SIG-M5 (cell line): ENCODE measurements at regions not wholly inside any gene's neighbourhood (a gene's known extent, or its start where the extent isn't known, plus 50 kb on each side); places are given as distances from the start of the nearest gene placed in this dataset.

ENCODE experiments used
- DNase-seq: peaks from one replicate; lab custom pipeline; 2025; lab: John Stamatoyannopoulos, UW

- DNase-seq: no peak
Observed at GRCh38 chr13:88883741-88884140, 1212.6 kb downstream of the SLITRK5 start.

DNA sequence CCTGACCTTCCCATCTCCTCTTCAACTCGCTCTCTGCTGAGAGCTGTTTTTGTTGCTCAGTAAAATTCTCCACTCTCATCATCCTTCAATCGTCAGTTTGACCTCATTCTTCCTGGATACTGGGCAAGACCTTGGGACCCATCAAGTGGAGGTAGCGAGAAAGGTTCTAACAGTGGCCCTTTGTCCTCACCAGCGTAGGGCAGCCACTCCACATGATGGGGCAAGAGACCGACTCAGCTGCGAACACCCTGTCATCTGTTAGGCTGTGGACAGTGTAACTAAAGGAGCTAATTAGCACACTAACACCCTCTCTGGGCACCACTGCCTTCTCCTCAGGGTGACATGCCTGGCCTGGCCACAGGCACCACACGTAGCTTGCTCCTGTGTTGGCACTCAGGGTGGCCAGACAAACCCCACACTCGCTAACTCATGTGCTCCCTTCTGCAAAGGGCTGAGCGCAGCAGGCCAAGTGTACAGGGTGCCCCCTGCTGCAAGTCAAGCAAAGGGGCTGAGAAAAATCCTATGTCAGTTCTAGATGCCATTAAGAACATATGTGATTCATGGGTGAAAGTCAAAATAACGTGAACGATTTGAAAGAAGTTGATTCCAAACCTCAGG, 1216.0 kb downstream of the SLITRK5 start:
- no peak for DNase-seq

DNA sequence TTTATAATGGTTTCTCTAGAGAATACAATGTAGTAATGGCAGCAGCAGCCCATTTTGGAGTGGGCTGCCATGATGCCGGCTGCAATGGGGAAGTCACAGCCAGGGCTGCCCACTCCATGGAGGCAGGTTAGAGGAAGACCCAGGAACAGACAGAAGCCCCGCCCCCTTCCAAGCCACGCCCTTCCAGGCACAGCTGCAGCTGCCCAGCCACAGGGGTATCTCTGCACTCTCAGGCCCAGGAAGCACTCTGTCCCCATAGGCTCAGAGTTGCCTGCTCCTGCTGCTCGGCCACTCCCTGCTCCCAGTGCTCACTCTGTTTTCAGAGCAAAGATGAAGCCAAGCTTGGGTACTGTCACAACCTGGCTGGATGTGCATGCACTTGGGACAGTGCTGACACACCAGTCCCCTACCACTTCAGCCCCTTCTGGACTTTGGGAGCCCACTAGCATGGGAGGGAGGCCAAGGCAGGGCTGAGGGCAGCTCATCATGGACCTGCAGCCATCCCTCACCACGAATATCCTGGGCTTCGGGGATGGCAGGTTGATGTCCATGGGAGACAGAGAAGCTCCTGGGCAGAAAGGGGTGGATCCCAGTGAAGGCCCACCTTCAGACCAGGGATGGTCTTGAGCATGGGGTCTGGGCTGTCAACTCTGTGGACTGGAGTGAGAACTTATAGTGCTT, 1224.2 kb downstream of the SLITRK5 start:
- no peak for DNase-seq

DNA sequence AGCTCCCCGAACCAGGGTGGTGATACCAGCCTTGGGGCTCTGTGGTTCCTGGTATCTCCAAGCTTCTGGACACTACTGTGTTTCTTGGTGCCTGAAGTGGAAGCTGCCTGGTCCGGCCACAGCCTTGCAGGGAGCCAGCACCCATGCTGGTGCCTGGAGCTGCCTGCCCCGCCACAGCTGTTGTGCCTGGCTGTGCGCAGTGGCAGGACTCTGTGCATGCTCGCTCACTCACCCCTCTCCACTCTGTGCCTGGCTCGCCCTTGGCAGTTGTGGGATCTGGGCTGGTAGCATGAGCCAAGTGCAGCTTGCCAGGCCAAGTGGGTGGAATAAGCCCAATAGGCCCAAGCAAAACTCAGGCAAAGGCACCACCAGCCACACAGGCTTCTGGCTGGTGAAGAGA, 1225.3 kb downstream of the SLITRK5 start:
- no peak for DNase-seq

DNA sequence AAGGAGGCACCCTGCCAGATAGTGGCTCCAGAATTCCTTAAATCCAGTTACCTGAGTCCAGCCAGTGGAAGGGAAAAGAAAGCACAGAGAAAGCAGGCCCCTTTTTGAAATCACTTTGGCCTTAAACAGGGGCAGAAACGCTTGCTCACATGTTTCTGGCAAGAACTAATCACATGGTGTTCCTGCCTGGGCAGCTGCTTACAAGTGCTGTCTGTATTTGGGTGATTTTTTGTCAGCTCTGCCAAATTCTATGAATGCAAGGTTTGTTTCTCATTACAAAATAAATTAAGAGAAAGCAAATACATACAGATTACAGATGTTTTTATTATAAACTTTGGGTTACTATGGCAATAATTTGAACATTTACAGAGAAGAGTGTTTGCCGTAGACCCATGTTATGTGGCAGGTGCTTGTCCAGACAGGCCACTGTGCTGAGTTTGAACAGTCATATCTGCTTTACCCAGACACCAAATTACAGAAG, 1237.8 kb downstream of the SLITRK5 start:
- no peak for DNase-seq

DNA sequence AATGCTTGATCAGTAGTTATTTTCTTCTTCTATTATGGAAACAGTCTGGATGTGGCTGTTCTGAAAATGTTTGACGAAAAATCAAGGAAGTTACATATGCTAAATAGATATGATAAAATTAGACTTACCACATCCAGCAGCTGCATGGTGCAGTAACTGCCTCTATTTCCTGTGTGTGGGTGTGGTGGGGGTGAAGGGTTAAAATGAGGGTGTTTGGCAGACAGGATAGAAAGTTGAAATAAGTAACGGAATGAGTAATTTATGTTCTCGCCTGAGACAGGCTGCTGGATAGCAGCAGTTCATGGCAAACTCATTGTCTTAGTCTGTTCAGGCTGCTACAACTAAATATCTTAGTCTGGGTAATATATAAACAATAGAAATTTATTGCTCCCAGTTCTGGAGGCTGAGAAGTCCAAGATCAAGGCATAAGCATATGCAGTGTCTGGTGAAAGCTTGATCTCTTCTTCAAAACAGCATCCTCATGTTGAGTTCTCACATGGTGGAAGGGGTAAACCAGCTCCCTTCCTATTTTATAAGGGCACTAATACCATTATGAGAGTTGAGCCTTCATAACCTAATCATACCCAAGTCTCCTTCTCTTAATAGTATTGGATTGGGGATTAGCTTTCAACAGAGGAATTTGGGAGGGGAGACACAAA, 1248.9 kb downstream of the SLITRK5 start:
- peak; percentile 30 for DNase-seq

DNA sequence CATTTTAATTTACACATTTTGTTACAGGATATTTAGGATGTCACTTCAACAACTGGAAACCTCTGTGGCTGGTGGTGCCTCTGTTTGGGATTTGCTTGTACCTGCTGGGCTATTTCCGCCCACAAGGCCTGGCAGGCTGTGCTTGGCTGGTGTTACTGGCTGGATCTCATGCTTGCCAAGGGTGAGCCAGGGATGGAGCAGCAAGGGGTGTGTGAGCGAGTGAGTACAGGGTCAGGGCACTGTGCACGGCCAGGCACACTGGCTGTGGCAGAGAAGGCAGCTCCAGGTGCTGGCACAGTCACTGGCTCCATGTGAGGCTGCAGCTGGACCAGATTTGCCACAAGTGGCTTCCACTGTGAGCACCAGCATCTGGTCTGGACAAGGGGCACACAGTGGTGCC, 1254.8 kb downstream of the SLITRK5 start:
- no peak for DNase-seq

- no peak for DNase-seq
Observed at GRCh38 chr13:88926890-88927502, 1255.8 kb downstream of the SLITRK5 start.

- no peak for DNase-seq
Observed at GRCh38 chr13:88932950-88933349, 1261.8 kb downstream of the SLITRK5 start.

- DNase-seq: no peak
Observed at GRCh38 chr13:88937384-88937783, 1266.2 kb downstream of the SLITRK5 start.

DNA sequence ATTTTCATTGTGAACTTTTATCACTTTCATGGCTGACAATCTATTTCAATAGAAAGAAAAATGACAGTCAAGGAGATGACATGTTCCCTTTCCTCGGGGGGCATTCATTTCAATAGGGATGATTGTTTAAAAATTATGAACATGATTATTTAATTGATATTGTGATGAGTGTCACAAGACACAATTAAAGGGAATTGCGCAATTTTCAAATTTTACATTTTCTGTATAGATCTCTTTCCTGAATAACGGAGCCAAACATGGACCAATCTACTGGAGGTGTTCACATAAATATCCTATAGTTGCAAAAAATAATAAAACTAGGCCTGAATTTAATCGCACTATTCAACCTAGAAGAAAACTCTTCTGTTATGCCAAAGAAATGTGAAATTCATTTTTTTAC, 1274.6 kb downstream of the SLITRK5 start:
- no peak for DNase-seq

DNA sequence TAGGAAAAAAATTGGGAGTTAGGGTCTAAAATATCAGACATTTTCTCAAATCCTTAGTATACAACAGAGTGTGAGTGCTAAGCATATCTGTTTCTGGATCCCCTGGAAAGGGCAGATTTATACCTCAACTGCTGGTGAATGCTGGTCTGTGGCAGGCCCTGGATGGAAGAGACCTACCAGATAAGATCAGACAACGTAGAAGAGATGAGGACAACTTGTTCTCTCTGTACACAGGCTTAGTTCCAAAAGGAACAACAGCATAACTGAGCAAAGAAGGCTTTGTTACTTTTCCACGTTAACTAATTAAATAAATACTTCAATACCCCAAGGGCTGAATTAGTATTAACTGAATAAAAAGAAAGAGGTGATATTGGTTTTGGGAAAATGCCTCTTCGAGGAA, 1277.3 kb downstream of the SLITRK5 start:
- no peak for DNase-seq

DNA sequence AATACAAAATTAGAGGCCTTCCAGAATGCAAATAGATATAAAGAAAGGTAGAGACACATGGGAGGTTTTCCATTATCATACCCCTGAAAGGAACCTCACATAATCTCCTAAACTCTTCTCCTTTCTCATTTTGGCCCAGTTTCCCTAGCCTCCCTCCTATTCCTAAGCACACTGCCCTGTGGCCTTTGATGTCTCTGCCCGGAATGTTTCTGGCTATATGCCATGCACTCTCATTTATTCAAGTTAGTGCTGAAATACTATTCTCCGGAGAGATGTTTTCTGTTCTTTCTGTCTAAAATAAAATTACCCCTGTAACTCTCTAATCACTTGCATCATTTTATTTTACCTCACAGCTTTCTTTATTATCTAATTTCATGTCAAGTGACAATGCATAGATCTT, 1287.7 kb downstream of the SLITRK5 start:
- DNase-seq: no peak

- no peak for DNase-seq
Observed at GRCh38 chr13:88976466-88976865, 1305.3 kb downstream of the SLITRK5 start.

GRCh38 chr13:88978607-88979006, 1307.4 kb downstream of the SLITRK5 start:
- no peak for DNase-seq

DNA sequence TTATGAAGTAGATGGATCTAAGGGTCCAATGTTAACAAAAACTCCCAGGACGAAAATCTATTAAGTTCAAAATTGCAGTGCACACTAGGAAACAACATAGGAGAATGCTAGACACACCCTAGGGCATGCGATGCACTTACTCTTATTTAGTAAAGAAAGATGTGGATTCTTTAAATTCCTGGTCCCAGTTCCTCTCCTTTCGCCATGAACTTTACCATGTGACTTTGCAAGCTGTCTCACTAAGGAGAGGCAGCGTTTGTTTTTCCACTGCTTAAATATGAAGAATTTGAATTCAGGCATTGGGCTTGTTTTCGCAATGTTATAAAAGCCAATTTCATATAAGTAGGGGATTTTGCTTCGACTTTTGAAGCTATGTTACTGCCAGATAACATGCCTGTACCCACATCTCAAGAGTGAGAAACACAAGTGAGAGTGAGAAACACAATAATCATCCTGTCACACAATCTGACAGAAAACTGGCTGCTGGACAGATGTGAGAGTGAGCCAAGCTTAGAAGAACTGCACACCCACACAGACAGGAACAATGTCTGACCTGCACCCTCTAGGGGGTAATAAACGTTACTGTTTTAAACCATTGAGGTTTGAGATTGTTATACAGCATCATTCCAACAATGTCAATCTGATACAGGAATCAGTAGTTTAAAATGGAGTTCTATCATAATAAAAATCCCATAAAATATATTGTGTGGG, 1308.4 kb downstream of the SLITRK5 start:
- DNase-seq: no peak

GRCh38 chr13:89003656-89004055, 1332.5 kb downstream of the SLITRK5 start:
- DNase-seq: no peak

- DNase-seq: no peak
Observed at GRCh38 chr13:89011615-89012014, 1340.4 kb downstream of the SLITRK5 start.

DNA sequence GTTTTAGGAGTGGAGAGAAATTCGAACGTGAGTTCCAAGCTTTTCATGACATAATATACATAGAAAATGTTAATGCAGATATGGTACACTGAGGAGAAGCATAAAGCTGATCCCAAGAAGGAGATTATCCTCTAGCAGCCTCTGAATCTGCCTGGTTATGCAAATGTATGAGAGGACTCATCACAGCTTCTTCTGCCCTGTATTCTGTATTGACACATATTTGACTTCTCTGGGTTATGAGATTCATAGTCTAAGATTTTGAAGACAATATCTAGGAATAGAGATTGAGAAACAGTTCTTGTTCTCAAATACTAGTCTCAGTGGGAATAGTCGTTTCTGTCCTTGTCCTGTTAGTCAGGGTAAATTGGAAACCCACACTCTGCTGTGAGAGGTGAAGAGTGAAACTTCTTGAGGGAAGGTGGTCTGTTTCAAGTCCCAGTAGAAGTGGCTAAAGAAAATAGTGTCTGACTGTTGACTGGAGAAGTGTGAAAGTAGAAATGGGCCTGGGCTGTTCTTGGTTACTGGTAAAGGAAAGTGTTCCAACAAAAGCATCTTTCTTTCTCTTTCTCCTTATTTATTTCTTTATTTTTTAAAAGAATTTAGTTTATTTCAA, 1356.6 kb downstream of the SLITRK5 start:
- DNase-seq: no peak

DNA sequence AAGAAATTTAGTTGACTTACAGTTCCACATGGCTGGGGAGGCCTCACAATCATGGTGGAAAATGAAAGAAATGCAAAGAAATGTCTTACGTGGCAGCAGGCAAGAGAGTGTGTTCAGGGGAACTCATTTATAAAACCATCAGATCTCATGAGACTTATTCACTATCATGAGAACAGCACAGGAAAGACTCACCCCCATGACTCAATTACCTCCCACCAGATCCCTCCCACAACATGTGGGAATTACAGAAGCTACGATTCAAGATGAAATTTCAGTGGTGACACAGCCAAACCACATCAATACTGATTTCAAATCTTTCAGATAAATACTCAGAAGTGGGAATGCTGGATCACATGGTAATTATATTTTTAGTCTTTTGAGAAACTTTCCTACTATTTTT, 1357.9 kb downstream of the SLITRK5 start:
- DNase-seq: no peak

- DNase-seq: no peak
Observed at GRCh38 chr13:89034015-89034414, 1362.8 kb downstream of the SLITRK5 start.

- no peak for DNase-seq
Observed at GRCh38 chr13:89052699-89053098, 1381.5 kb downstream of the SLITRK5 start.
